CD4-positive, alpha-beta T cell treated with Interleukin-6 at 100 ng/mL for 8 hours (primary cell): ENCODE measurements at regions not wholly inside any gene's neighbourhood (a gene's known extent, or its start where the extent isn't known, plus 50 kb on each side); places are given as distances from the start of the nearest gene placed in this dataset.
A peak's percentile ranks its signal among the peaks of the same experiment; 100 is the strongest.

Experiments used
- DNase-seq: peaks from one replicate; pipeline ENCODE4 v3.0.0-alpha.2; 2020; ENCODE audit warnings: mixed read lengths, low spot score

DNA sequence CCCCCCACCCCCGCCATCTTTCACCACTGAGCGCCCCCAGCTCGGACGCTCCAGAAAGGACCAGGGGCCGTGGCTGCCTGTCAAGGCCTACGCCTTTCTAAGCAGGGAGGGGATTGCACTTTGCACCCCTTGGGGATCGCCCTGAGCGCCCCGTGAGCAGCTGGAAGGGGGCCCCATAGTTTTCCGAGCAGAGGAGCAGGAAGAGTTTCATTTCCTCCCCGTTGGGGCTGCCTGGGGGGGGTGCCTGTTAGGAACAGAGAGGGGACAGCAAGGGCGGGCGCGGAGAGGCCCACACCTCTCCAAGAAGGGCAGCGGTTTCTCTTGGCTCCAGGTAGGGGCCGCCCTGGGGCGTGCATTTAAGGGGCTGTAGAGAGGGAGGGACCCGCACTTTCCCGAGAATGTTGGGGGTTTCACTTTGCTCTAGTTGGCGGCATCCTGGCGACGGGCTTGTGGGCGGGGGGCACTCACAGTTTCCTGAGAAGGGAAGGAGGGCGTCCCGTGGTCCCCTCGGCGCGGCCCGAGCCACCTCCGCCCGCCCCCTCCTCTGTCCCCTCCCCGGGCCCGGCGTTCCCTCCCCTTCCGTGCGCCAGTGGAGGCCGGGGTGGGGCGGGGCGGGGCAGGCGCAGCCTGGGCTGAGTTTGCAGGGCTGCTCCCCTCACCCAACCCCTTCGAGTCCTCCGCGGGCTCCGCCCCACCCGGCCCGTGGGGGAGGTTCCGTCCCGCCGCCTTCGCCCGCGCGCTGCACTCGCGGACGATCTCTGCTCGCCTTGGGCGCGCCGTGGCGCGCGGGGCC, 82.3 kb upstream of the CD99 start:
- DNase-seq, result peak; percentile 87

DNA sequence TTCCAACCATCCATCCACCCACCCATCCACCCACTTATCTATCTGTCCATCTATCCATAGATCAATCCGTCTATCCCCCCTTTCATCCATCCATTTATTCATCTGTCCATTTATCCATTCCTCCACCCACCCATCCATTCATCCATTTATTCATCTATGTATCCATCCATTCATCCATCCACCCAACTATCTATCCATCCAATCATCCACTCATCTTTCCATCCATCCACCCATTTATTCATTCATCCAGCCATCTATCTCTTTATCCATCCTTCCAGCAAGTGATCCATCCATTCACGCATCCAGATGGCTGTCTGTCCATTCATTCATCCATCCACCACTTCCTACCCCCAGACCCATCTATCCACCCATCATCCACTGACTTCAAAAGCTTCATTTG, 84.0 kb upstream of the CD99 start:
- no peak for DNase-seq

DNA sequence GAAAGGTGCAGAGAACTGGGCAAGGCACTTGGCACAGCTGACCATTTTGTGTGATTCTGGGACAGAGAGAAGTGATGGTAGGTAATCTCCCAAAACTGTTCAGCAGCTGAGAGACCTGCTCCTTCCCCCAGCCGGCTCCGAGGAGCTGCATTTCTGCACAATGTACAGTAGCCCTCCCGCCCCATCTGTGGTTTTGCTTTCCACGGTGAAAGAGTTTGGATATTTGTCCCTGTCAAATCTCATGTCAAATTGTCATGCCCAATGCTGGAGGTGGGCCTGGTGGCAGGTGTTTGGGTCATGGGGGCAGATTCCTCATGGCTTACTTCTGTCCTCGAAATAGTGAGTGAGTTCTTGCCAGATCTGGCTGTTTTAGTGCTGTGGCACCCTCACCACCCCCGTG, 90.5 kb upstream of the CD99 start:
- no peak for DNase-seq

DNA sequence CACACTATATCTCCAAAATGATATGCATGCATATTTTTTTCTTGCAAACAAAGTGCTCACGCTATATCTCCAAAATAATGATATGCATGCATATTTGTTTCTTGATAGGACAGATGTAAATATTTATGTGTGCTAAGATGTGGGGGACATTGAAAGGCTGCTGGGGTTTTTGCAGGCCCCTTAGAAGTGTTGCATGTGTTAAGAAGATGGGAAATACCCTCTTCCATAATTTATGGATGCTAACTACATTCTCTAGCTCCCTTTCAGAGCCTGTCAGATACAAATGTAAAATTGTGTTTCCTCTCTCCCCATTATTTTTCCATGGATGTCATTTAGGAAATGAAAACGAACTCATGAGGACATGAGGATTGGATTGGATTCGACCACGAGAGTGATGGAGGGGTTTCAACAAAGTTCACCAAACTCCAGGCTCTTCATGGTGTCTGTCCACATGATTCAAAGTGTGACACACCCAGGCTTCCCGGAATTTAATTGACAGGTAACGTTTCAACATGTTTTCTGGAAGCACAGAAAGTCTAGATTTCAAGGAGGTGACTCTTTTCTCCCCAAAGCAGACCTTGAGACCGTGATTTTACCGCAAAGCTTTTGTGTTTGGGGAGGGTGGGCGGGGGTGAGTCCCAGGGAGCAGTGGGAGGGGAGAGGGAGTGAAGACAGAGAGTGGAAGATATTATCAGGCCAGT, 94.4 kb upstream of the CD99 start:
- DNase-seq, result no peak

DNA sequence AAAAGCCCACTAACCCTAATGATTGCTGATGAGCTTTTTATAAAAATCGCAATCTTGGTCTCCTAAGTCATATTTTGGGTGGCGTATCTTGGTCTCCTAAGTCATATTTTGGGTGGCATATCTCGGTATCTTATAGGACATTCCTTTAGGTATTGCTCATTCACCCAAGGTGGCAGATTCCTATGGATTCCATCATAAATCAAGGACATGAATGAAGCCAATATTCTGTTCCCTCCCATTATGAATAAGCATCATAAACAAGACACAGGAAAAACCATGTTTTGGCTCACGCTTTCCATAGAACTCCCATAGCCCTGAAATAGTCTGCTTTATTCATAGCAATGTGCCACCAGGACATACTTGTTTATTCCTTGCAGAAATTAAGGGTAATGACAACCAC, 95.0 kb upstream of the CD99 start:
- DNase-seq, result no peak

- DNase-seq, result no peak
These were observed 94.5 kb upstream of the DHRSX start for GRCh38 chrX:2595258-2595657.

DNA sequence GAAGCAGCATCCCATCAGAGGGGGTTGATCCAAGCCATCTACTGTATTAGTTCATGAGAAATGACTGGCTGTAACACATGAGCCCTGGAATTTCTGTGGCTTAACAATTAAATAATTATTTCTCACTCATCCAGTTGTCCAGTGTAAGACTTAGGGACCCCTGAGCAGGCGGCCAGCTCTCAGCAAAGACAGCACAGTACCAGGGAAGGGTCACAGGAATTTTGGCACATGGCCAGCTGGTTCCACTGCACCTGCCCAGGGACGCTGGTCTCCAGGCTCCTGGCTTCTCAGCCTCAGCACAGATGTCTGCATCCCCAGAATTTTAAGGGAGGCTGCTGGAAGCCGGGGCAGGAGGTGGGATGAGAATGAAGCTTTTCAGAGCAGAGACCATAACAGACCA, 93.7 kb upstream of the DHRSX start:
- no peak for DNase-seq

DNA sequence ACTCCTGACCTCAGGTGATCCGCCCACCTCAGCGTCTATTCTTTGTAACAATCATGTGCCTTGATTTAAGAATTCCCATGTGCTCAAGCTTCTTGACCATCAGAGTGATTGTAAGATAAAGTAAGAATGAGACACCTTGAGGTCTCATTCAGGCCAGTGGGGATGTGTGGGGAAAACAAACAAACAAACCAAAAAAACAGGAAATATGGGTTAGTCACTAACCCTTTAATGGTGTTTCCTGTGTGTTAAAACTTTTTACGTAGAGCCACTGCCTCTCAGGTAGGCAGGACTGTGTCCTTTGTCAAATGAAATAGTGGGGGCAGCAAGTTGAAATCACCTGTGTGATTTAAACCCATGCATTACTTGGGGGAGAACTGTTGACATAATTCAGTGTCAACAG, 91.5 kb upstream of the DHRSX start:
- no peak for DNase-seq

DNA sequence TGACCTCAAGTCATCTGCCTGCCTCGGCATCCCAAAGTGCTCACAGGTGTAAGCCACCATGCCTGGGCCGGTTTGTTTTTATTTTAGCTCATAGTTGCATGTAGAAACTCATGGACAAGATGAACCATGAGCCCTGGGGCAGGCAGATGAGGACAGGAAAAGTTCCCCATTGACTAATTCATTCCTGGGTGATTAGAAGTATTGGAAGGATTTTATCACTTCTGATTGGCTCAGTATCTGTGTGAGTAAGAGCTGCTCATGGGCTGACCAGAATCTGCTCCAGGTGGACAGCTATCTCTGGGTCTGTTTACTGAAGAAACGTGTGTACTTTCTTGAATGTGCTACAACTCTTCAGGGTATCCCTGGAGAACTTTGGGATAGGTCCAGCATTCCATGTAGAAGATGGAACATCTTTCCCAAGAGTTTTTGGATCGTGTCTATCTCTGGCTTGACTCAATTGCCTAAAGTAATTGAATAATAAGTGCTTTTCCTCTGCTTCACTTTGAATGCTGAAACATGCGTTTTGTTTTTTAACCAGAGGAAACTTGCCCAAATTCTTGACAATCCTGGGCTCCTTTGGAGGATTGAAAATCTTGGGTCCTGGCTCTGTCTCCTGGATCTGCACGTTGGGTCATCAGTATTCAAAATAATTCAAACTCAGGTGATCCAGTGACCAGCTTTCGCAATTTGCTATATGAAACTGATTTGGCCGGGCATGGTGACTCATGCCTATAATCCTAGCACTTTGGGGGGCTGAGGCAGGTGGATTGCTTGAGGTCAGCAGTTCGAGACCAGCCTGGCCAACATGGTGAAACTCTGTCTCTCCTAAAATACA, 88.6 kb upstream of the DHRSX start:
- no peak for DNase-seq

DNA sequence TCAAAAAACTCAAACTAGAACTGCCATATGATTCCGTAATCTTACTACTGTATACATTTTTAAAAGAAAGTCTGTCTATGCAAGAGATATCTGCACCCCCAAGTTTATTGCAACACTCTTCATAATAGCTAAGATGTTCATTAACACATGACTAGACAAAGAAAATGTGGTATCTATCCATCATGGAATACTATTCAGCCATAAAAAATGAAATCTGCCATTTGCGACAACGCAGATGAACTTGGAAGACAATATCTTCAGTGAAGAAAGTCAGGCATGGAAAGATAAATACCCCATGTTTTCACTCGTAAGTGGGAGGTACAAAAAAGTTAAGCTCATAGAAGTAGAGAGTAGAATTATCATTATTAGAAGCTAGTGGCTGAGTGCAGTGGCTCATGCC, 87.3 kb upstream of the DHRSX start:
- DNase-seq, result no peak

DNA sequence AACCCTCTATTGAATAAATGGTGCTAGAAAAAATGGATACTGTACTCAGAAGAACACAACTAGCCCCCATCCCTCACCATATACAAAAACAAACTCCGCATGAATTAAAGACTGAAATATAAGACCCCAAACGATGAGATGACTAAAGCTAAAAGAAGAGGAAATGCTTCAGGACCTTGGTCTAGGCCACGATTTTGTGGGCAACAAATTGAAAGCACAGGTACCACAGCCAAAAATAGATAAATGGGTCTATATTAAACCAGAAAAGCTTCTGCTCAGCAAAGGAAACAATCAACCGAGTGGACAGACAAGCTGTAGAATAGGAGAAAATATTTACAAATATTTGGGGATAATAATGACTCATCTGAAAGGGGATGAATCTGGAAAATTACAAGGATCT, 86.4 kb upstream of the DHRSX start:
- no peak for DNase-seq

DNA sequence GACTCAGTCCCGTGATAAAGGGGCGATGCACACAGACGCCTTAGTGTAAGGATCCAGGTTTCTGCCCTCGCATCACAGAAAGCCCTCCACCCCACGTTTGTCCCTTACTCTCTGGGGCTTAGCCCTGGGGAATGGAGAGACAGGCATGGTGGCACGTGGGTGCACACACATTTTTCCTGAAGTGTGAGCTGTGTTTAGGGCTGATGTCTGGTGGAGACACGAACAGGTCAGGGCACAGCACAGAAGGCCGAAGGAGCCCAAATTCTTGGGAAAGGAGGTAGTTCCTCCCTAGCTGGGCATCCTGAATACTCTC, 84.3 kb upstream of the DHRSX start:
- DNase-seq, result no peak

GRCh38 chrX:2584251-2585157, 83.7 kb upstream of the DHRSX start:
- no peak for DNase-seq

- DNase-seq, result no peak
These were observed 82.7 kb upstream of the DHRSX start for GRCh38 chrX:2583194-2584162.

DNA sequence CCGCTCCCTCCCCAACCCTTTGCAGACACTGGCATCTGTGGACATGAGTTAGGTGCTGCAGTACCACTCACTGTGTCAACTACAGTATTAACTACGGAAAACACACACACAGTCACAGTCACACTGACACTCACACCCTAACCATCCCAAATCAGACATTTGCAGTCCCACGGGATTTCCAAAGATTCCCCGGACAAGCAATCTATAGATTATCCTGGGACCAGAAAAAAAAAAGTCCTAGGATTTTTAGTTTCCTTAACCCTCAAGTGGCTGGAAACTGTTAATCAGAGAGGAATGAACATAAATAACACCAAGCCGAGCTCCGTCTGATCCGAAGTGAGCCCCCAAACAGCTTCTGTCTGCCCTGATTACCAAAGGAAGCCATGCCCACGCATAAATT, 81.9 kb upstream of the DHRSX start:
- DNase-seq, result no peak

DNA sequence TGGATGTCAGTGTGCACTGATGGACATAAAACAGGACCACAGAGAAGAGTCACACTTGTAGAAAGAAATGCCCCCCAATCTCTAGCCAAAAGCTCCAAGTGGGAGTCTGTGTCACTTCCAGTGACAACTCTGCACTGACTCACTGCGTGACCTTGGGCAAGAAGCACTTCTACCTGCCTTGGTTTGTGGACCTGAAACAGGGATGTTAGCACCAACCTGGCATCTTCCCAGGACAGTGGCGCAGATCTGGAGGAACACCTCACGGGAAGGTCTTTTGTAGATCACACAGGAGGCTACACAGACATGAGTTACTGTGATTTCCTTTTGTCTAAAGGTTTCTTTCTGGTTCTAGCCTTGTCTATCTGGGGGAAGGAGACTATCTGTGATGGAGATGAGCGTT, 80.5 kb upstream of the DHRSX start:
- no peak for DNase-seq

- no peak for DNase-seq
These were observed 78.1 kb upstream of the DHRSX start for GRCh38 chrX:2578864-2579263.

DNA sequence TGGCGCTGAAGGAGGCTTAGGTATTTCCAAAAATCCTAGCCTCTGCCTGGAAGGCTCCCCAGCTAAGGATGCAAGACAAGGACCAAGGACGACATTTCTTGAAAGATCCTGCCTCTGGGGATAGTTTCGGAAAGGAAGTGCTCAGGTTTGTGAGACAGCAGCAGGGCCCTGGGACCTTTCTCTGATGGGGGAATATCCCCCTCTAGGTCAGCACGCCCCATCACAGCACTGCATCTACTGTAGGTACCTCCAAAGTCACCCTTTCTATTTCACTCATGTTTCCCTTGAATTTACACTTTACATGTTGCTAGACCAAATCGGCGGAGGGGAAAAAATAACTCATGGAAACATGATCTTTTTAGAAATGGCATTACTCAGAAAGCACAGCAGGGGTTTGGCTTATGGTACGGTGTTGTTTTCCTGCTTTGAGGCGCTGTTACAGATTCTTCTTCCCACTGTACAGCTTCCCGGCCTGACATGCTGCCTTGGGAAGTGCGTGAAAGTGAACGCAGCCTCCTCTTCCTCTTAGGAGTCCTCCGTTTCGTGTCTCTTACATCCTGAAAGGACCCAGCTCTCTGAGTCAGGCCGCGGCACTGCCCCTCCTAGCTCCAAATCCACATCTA, 77.2 kb upstream of the DHRSX start:
- no peak for DNase-seq

- no peak for DNase-seq
These were observed 76.0 kb upstream of the DHRSX start for GRCh38 chrX:2576793-2577192.

GRCh38 chrX:2574271-2574670, 73.5 kb upstream of the DHRSX start:
- DNase-seq, result no peak
